ENCODE measurements at regions not wholly inside any gene's neighbourhood (a gene's known extent, or its start where the extent isn't known, plus 50 kb on each side); places are given as distances from the start of the nearest gene placed in this dataset.

GRCh38 chr3:74531491-74531890 lies 83.0 kb downstream of the CNTN3 start:
- TF ChIP-seq CTCF (IDR thresholded peaks at IDR 0.05) (no peak), POLR2A (IDR thresholded peaks at IDR 0.05) (no peak)

Data from breast epithelium (tissue), 3 donors.